H1 (cell line): ENCODE measurements at regions not wholly inside any gene's neighbourhood (a gene's known extent, or its start where the extent isn't known, plus 50 kb on each side); places are given as distances from the start of the nearest gene placed in this dataset.

Experiments used
- CTCF ChIA-PET: fragments of 300-600 bp; sonication (Branson Sonifier 250); formaldehyde crosslinking; loops from one replicate; lab custom pipeline; 2021; ENCODE audit not compliant: partially characterized antibody; lab: Charles Lee
- POLR2A ChIA-PET: fragments of 300-600 bp; sonication (Branson Sonifier 250); formaldehyde crosslinking; loops from one replicate; lab custom pipeline; 2021; ENCODE audit warnings: inconsistent platforms; ENCODE audit not compliant: partially characterized antibody; lab: Charles Lee
- DNase-seq, 2 experiments: peaks; one replicate each; pipeline versions ENCODE4 v3.0.0 to v3.0.0-alpha.2; 2010 to 2022; ENCODE audit warnings: low spot score in 2 of 2, low read depth in 1 of 2, mixed read lengths in 1 of 2
- FAIRE-seq: peaks from 2 replicates; lab custom pipeline; 2011; peaks lifted over from hg19 to GRCh38; lab: Jason Lieb, UNC
- H2AFZ ChIP-seq: 2 replicates; pipeline ENCODE4 v1.8.1; 2012; ENCODE audit warnings: low read length, inconsistent platforms
- H2AK5ac ChIP-seq: 2 replicates; pipeline ENCODE4 v1.6.1; 2013; ENCODE audit warnings: low read depth, low read length
- H2BK120ac ChIP-seq: replicated peaks from 2 replicates; pipeline ENCODE3; 2013; ENCODE audit warnings: low read depth, low read length, inconsistent platforms
- H2BK12ac ChIP-seq: 2 replicates; pipeline ENCODE4 v1.6.1; 2013; ENCODE audit warnings: low read depth, low read length
- H2BK15ac ChIP-seq: 2 replicates; pipeline ENCODE4 v1.6.1; 2013; ENCODE audit warnings: low read length
- H2BK20ac ChIP-seq: 2 replicates; pipeline ENCODE4 v1.6.1; 2013; ENCODE audit warnings: low read length
- H2BK5ac ChIP-seq: 2 replicates; pipeline ENCODE4 v1.6.1; 2013; ENCODE audit warnings: low read depth, low read length
- H3K14ac ChIP-seq: 2 replicates; pipeline ENCODE4 v1.6.1; 2013; ENCODE audit warnings: inconsistent platforms; ENCODE audit not compliant: insufficient read length
- H3K18ac ChIP-seq: 2 replicates; pipeline ENCODE4 v1.6.1; 2013; ENCODE audit warnings: low read length; ENCODE audit errors: extremely low read depth
- H3K23ac ChIP-seq: 2 replicates; pipeline ENCODE4 v1.6.1; 2013; ENCODE audit warnings: inconsistent platforms; ENCODE audit not compliant: insufficient read length
- H3K23me2 ChIP-seq: 2 replicates; pipeline ENCODE4 v1.6.1; 2013; ENCODE audit warnings: low read depth, low read length
- H3K27ac ChIP-seq: 2 replicates; pipeline ENCODE4 v1.6.1; 2011; ENCODE audit warnings: low read depth, low read length, inconsistent platforms
- H3K27me3 ChIP-seq, 4 experiments: replicated peaks in 1 of 4; 1 replicate in 1 of 4; 2 replicates in 3 of 4; pipeline versions ENCODE4 v1.6.1 to v1.8.1; 2011 to 2013; ENCODE audit warnings: low read length in 3 of 4, mild to moderate bottlenecking in 3 of 4, inconsistent platforms in 2 of 4, mixed read lengths in 2 of 4, moderate library complexity in 1 of 4; ENCODE audit not compliant: control insufficient read depth in 3 of 4, insufficient read depth in 3 of 4; ENCODE audit errors: extremely low read depth in 1 of 4
- H3K36me3 ChIP-seq, 4 experiments: 2 replicates each; pipeline versions ENCODE4 v1.6.1 to v1.8.1; 2011 to 2013; ENCODE audit warnings: mild to moderate bottlenecking in 4 of 4, low read length in 3 of 4, moderate library complexity in 2 of 4, control low read depth in 1 of 4, inconsistent platforms in 1 of 4; ENCODE audit not compliant: insufficient read depth in 4 of 4, control insufficient read depth in 2 of 4
- H3K4ac ChIP-seq: replicated peaks from 2 replicates; pipeline ENCODE3; 2013; ENCODE audit warnings: low read length, low read depth, mixed read lengths, inconsistent platforms; ENCODE audit not compliant: insufficient read length
- H3K4me1 ChIP-seq, 4 experiments: replicated peaks in 1 of 4; 1 replicate in 1 of 4; 2 replicates in 3 of 4; pipeline versions ENCODE4 v1.6.1 to v1.8.1; 2011 to 2013; ENCODE audit warnings: low read length in 3 of 4, inconsistent platforms in 2 of 4, mixed read lengths in 1 of 4; ENCODE audit not compliant: insufficient read depth in 4 of 4, control insufficient read depth in 3 of 4
- H3K4me2 ChIP-seq, 2 experiments: 2 replicates each; pipeline versions ENCODE4 v1.6.1 to v1.8.1; 2011 to 2013; ENCODE audit warnings: low read depth in 2 of 2, low read length in 2 of 2, control low read depth in 1 of 2, inconsistent platforms in 1 of 2, mild to moderate bottlenecking in 1 of 2; ENCODE audit not compliant: insufficient read depth in 1 of 2
- H3K4me3 ChIP-seq, 4 experiments: fragments of 200-600, 300-600 bp in 1 of 4; sonication (generic), shearing (Covaris generic), sonication (Bioruptor Twin) in 1 of 4; 2 replicates each; pipeline versions ENCODE4 v1.5.1 to v1.8.1; 2011 to 2016; ENCODE audit warnings: low read length in 4 of 4, low read depth in 3 of 4, control low read depth in 2 of 4, inconsistent platforms in 2 of 4, mild to moderate bottlenecking in 2 of 4, mixed read lengths in 1 of 4, moderate library complexity in 1 of 4; ENCODE audit not compliant: insufficient read depth in 2 of 4; ENCODE audit errors: extremely low read depth in 1 of 4
- H3K56ac ChIP-seq: replicated peaks from 2 replicates; pipeline ENCODE3; 2013; ENCODE audit warnings: low read depth, mild to moderate bottlenecking, mixed read lengths, low read length, inconsistent platforms; ENCODE audit not compliant: insufficient read length
- H3K79me1 ChIP-seq: 2 replicates; pipeline ENCODE4 v1.6.1; 2013; ENCODE audit warnings: low read depth, low read length, control low read depth
- H3K79me2 ChIP-seq, 2 experiments: 2 replicates each; pipeline versions ENCODE4 v1.6.1 to v1.8.1; 2012 to 2013; ENCODE audit warnings: low read length in 2 of 2, mild to moderate bottlenecking in 2 of 2, inconsistent platforms in 1 of 2; ENCODE audit not compliant: insufficient read depth in 2 of 2, control insufficient read depth in 1 of 2
- H3K9ac ChIP-seq, 4 experiments: replicated peaks in 1 of 4; 1 replicate in 1 of 4; 2 replicates in 3 of 4; pipeline versions ENCODE4 v1.6.1 to v1.8.1; 2011 to 2013; ENCODE audit warnings: low read depth in 3 of 4, low read length in 3 of 4, control low read depth in 2 of 4, mild to moderate bottlenecking in 2 of 4, moderate library complexity in 2 of 4, inconsistent platforms in 1 of 4; ENCODE audit errors: extremely low read depth in 1 of 4
- H3K9me3 ChIP-seq, 2 experiments: 2 replicates each; pipeline versions ENCODE4 v1.6.1 to v1.8.1; 2012 to 2013; ENCODE audit warnings: mild to moderate bottlenecking in 2 of 2, moderate library complexity in 2 of 2, control low read depth in 1 of 2, inconsistent platforms in 1 of 2, low read depth in 1 of 2, low read length in 1 of 2, mixed read lengths in 1 of 2; ENCODE audit not compliant: insufficient read depth in 2 of 2
- H4K20me1 ChIP-seq, 2 experiments: replicated peaks in 1 of 2; 2 replicates each; pipeline versions ENCODE3 to v1.8.1; 2011 to 2013; ENCODE audit warnings: inconsistent platforms in 2 of 2, low read length in 2 of 2, mild to moderate bottlenecking in 1 of 2; ENCODE audit not compliant: insufficient read depth in 2 of 2, control insufficient read depth in 1 of 2
- H4K5ac ChIP-seq: 2 replicates; pipeline ENCODE4 v1.6.1; 2013; ENCODE audit warnings: low read length, low read depth, mixed read lengths, inconsistent platforms; ENCODE audit not compliant: insufficient read length
- H4K8ac ChIP-seq: 2 replicates; pipeline ENCODE4 v1.8.0; 2013; ENCODE audit warnings: mild to moderate bottlenecking, moderate library complexity, low read length, inconsistent platforms; ENCODE audit not compliant: insufficient read depth; ENCODE audit errors: extremely low read depth
- H4K91ac ChIP-seq: replicated peaks from 2 replicates; pipeline ENCODE3; 2013; ENCODE audit warnings: low read length, mixed read lengths, inconsistent platforms; ENCODE audit not compliant: insufficient read length
- ATF3 ChIP-seq: IDR thresholded peaks from 2 replicates; pipeline ENCODE4 v1.6.1; 2011; ENCODE audit warnings: low read depth, mild to moderate bottlenecking, low read length; ENCODE audit not compliant: insufficient read depth
- BRCA1 ChIP-seq: IDR thresholded peaks from 2 replicates; pipeline ENCODE4 v1.6.1; 2012; ENCODE audit warnings: low read depth, low read length, improper control_type of control experiment
- EGR1 ChIP-seq: IDR thresholded peaks from 2 replicates; pipeline ENCODE4 v1.6.1; 2011; ENCODE audit warnings: low read depth, low read length, borderline replicate concordance
- GABPA ChIP-seq: IDR thresholded peaks from 2 replicates; pipeline ENCODE4 v1.6.1; 2011; ENCODE audit warnings: mild to moderate bottlenecking, low read length, moderate library complexity, borderline replicate concordance; ENCODE audit not compliant: insufficient read depth
- GTF2F1 ChIP-seq: IDR thresholded peaks from 2 replicates; pipeline ENCODE4 v1.6.1; 2012; ENCODE audit warnings: low read depth, low read length, improper control_type of control experiment, borderline replicate concordance
- JUND ChIP-seq: IDR thresholded peaks from 2 replicates; pipeline ENCODE4 v1.6.1; 2011; ENCODE audit warnings: mild to moderate bottlenecking, improper control_type of control experiment, low read length
- MAFK ChIP-seq: IDR thresholded peaks from 2 replicates; pipeline ENCODE4 v1.6.1; 2012; ENCODE audit warnings: low read depth, mild to moderate bottlenecking, improper control_type of control experiment, low read length
- PHF8 ChIP-seq: fragments of 200-600 bp; sonication (generic); conservative IDR thresholded peaks from 2 replicates; pipeline ENCODE4 v1.7.1; 2012; ENCODE audit warnings: low read depth, mild to moderate bottlenecking, inconsistent platforms, low read length, moderate library complexity
- RNF2 ChIP-seq: fragments of 200-900, 300-1000 bp; sonication (generic); IDR thresholded peaks from 2 replicates; pipeline ENCODE4 v1.7.1; 2016; ENCODE audit warnings: borderline replicate concordance, low read depth, mild to moderate bottlenecking, antibody characterized with exemption, low read length; ENCODE audit not compliant: poor library complexity, severe bottlenecking; ENCODE audit errors: missing control alignments
- SIN3A ChIP-seq, 2 experiments: IDR thresholded peaks in 1 of 2; conservative IDR thresholded peaks in 1 of 2; 2 replicates each; pipeline ENCODE4 v1.6.1; 2011 to 2012; ENCODE audit warnings: low read length in 2 of 2, improper control_type of control experiment in 1 of 2, low read depth in 1 of 2, mild to moderate bottlenecking in 1 of 2
- TAF1 ChIP-seq: IDR thresholded peaks from 2 replicates; pipeline ENCODE4 v1.6.1; 2011; ENCODE audit warnings: mild to moderate bottlenecking, low read depth, low read length
- USF2 ChIP-seq: IDR thresholded peaks from 2 replicates; pipeline ENCODE4 v1.6.1; 2011; ENCODE audit warnings: low read length, improper control_type of control experiment
- ZNF274 ChIP-seq: IDR thresholded peaks from 2 replicates; pipeline ENCODE4 v1.7.0; 2012; ENCODE audit warnings: low read length, borderline replicate concordance; ENCODE audit errors: extremely low read depth
- WGBS, 2 experiments: shearing (Covaris generic) in 1 of 2; methylation state at CpG; one replicate each; pipeline versions ENCODE4 v1.1.6 to v1.1.7; 2013 to 2015; ENCODE audit warnings: low lambda C conversion rate in 2 of 2, mixed read lengths in 2 of 2, inconsistent platforms in 1 of 2, low coverage in 1 of 2, missing lambda C conversion rate in 1 of 2; ENCODE audit not compliant: insufficient replicate concordance in 2 of 2, insufficient coverage in 1 of 2, insufficient read length in 1 of 2; ENCODE audit errors: extremely low coverage in 1 of 2, missing lambda C conversion rate in 1 of 2; 5-methylcytosine and 5-hydroxymethylcytosine counted together

GRCh38 chr9:16180546-16180945 is 627.7 kb downstream of the CCDC171 start:
- H3K79me1 ChIP-seq: no peaks in the 10 kb centered on the region
- H2AK5ac ChIP-seq: no peak overlapping the region
- H2BK12ac ChIP-seq: no peak overlapping the region
- no peak overlapping the region for H3K4me2 ChIP-seq
- H3K23ac ChIP-seq: no peak overlapping the region
- FAIRE-seq (no peak), DNase-seq (no peak)
- H2BK5ac ChIP-seq: no peak overlapping the region
- H3K4me3 ChIP-seq: no peak overlapping the region
- no peak overlapping the region for H4K5ac ChIP-seq
- POLR2A ChIA-PET: no interaction called here
- no peak overlapping the region for H2AFZ ChIP-seq
- no peak overlapping the region for H4K91ac ChIP-seq
- no peaks in the 10 kb centered on the region for H3K27me3 ChIP-seq
- no peak overlapping the region for H3K56ac ChIP-seq
- no peak overlapping the region for H3K9ac ChIP-seq
- no peaks in the 10 kb centered on the region for H3K23me2 ChIP-seq
- no peaks in the 10 kb centered on the region for H3K4me1 ChIP-seq
- no peaks in the 10 kb centered on the region for H3K36me3 ChIP-seq
- no peak overlapping the region for H4K8ac ChIP-seq
- no peak overlapping the region for H2BK120ac ChIP-seq
- H2BK20ac ChIP-seq: no peak overlapping the region
- no peak overlapping the region for H2BK15ac ChIP-seq
- no peak overlapping the region for H3K4ac ChIP-seq
- H3K79me2 ChIP-seq: no peaks in the 10 kb centered on the region
- CTCF ChIA-PET: interaction anchor here (1.0 kb wide), 1 partner anchor 66 kb away, joined by 3 read pairs; no protein-coding TSS in a partner anchor
- no peak overlapping the region for H3K27ac ChIP-seq
- no peaks in the 10 kb centered on the region for H4K20me1 ChIP-seq
- H3K14ac ChIP-seq: no peak overlapping the region
- H3K18ac ChIP-seq: no peak overlapping the region
- 82% methylated on average over 2 of the region's 2 CpGs; no CpG with 5 or more reads in 1 of the 2 experiments for WGBS, 2 experiments
- H3K9me3 ChIP-seq: no peaks in the 10 kb centered on the region
- no peak for TF ChIP-seq JUND
- no peak for TF ChIP-seq MAFK
- no peak for TF ChIP-seq BRCA1
- no peak for TF ChIP-seq TAF1
- TF ChIP-seq EGR1: no peak
- no peak for TF ChIP-seq RNF2
- TF ChIP-seq GABPA: no peak
- TF ChIP-seq USF2: no peak
- TF ChIP-seq GTF2F1: no peak
- TF ChIP-seq ZNF274: no peak
- TF ChIP-seq PHF8: no peak
- TF ChIP-seq SIN3A (conservative IDR thresholded peaks at IDR 0.05 in 1 of 2, IDR thresholded peaks at IDR 0.05 in 1 of 2; ENCODE audit: low read depth in 1 of 2, low read length in 2 of 2): no peak
- TF ChIP-seq ATF3: no peak
